HepG2 (cell line): ENCODE measurements at regions not wholly inside any gene's neighbourhood (a gene's known extent, or its start where the extent isn't known, plus 50 kb on each side); places are given as distances from the start of the nearest gene placed in this dataset.

Source experiments
- CTCF ChIP-seq: sonication (generic); formaldehyde crosslinking; IDR thresholded peaks from 2 replicates; pipeline ENCODE4 v1.5.0; 2020; ENCODE audit warnings: mild to moderate bottlenecking, missing genetic modification reagents, moderate library complexity
- DNMT1 ChIP-seq: sonication (generic); formaldehyde crosslinking; IDR thresholded peaks from 2 replicates; pipeline ENCODE4 v1.5.1; 2020; ENCODE audit warnings: mild to moderate bottlenecking, missing genetic modification reagents
- MAZ ChIP-seq, 2 experiments: sonication (generic) in 1 of 2; formaldehyde crosslinking in 1 of 2; IDR thresholded peaks; 2 replicates each; pipeline versions ENCODE4 v1.5.0 to v1.6.1; 2012 to 2020; ENCODE audit warnings: low read depth in 2 of 2, mild to moderate bottlenecking in 2 of 2, borderline replicate concordance in 1 of 2, improper control_type of control experiment in 1 of 2, low read length in 1 of 2, missing genetic modification reagents in 1 of 2, moderate library complexity in 1 of 2
- MED1 ChIP-seq: sonication (generic); formaldehyde crosslinking; IDR thresholded peaks from 2 replicates; pipeline ENCODE4 v1.4.0; 2020; ENCODE audit warnings: missing genetic modification reagents
- PHF8 ChIP-seq: sonication (generic); formaldehyde crosslinking; IDR thresholded peaks from 2 replicates; pipeline ENCODE4 v1.5.0; 2020; ENCODE audit warnings: missing genetic modification reagents
- POLR2A ChIP-seq, 2 experiments: IDR thresholded peaks; 2 replicates each; pipeline ENCODE4 v1.6.1; 2011; ENCODE audit warnings: low read depth in 2 of 2, low read length in 2 of 2, mild to moderate bottlenecking in 1 of 2, moderate library complexity in 1 of 2; ENCODE audit not compliant: insufficient read depth in 1 of 2
- SMARCE1 ChIP-seq: fragments of 450-650 bp; IDR thresholded peaks from 2 replicates; pipeline ENCODE4 v1.6.1; 2017; ENCODE audit warnings: borderline replicate concordance
- SNAI1 ChIP-seq: sonication (generic); formaldehyde crosslinking; IDR thresholded peaks from 2 replicates; pipeline ENCODE4 v1.5.0; 2020; ENCODE audit warnings: mild to moderate bottlenecking, missing genetic modification reagents, borderline replicate concordance
- USF2 ChIP-seq, 2 experiments: sonication (generic) in 1 of 2; formaldehyde crosslinking in 1 of 2; IDR thresholded peaks; 2 replicates each; pipeline versions ENCODE4 v1.5.1 to v1.6.1; 2011 to 2020; ENCODE audit warnings: borderline replicate concordance in 1 of 2, low read depth in 1 of 2, low read length in 1 of 2, mild to moderate bottlenecking in 1 of 2, missing genetic modification reagents in 1 of 2, moderate library complexity in 1 of 2
- ZNF629 ChIP-seq: sonication (generic); formaldehyde crosslinking; conservative IDR thresholded peaks from 2 replicates; pipeline ENCODE4 v1.5.0; 2020; ENCODE audit warnings: missing genetic modification reagents
- TF ChIP-seq, protein P1 (sequence below): sonication (generic); formaldehyde crosslinking; IDR thresholded peaks from 2 replicates; pipeline ENCODE4 v1.8.1; 2023; ENCODE audit warnings: missing genetic modification reagents, inconsistent platforms, borderline replicate concordance
- TF ChIP-seq, protein P2 (sequence below): sonication (generic); formaldehyde crosslinking; IDR thresholded peaks from 2 replicates; pipeline ENCODE4 v1.4.0; 2020; ENCODE audit warnings: low read depth, mild to moderate bottlenecking, missing genetic modification reagents

DNA sequence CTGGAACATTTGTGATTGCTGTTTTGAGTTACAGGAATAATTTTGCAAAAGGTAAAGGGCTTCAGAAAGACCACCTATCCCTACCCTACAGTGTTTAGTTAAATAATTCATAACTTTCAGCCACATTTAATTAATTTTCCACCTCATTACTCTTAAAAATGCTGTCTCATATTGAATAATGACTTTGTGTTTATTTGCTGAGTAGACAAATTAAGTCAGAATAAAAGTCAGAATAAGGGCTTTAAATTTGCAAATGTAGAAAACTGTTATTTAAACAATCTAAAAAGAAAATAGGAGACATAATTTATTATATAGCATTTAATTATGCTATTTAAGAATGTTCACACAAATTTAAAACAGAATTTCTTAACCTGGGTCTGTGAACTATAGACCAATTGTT is 293.7 kb upstream of the RIMS1 start:
- TF ChIP-seq USF2 (IDR thresholded peaks at IDR 0.05; ENCODE audit: low read depth, low read length) (no peak), USF2 (CRISPR knock-in tag; IDR thresholded peaks at IDR 0.05; ENCODE audit: borderline replicate concordance) (no peak), SNAI1 (CRISPR knock-in tag) (no peak), CTCF (CRISPR knock-in tag) (no peak), MAZ (IDR thresholded peaks at IDR 0.05; ENCODE audit: borderline replicate concordance, low read depth, low read length) (no peak), MAZ (CRISPR knock-in tag; IDR thresholded peaks at IDR 0.05; ENCODE audit: low read depth) (no peak), MED1 (no peak), SMARCE1 (no peak), ZNF629 (CRISPR knock-in tag) (no peak), PHF8 (CRISPR knock-in tag) (no peak), DNMT1 (CRISPR knock-in tag) (no peak), POLR2A (IDR thresholded peaks at IDR 0.05; ENCODE audit: insufficient read depth in 1 of 2, low read depth in 2 of 2, low read length in 2 of 2) (no peak)
- TF ChIP-seq, protein P1, sequence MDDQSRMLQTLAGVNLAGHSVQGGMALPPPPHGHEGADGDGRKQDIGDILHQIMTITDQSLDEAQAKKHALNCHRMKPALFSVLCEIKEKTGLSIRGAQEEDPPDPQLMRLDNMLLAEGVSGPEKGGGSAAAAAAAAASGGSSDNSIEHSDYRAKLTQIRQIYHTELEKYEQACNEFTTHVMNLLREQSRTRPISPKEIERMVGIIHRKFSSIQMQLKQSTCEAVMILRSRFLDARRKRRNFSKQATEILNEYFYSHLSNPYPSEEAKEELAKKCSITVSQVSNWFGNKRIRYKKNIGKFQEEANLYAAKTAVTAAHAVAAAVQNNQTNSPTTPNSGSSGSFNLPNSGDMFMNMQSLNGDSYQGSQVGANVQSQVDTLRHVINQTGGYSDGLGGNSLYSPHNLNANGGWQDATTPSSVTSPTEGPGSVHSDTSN (CRISPR knock-in tag), result no peak
- TF ChIP-seq, protein P2, sequence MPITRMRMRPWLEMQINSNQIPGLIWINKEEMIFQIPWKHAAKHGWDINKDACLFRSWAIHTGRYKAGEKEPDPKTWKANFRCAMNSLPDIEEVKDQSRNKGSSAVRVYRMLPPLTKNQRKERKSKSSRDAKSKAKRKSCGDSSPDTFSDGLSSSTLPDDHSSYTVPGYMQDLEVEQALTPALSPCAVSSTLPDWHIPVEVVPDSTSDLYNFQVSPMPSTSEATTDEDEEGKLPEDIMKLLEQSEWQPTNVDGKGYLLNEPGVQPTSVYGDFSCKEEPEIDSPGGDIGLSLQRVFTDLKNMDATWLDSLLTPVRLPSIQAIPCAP (CRISPR knock-in tag), result no peak
